H1 (cell line): ENCODE measurements at regions not wholly inside any gene's neighbourhood (a gene's known extent, or its start where the extent isn't known, plus 50 kb on each side); places are given as distances from the start of the nearest gene placed in this dataset.

Experiments used
- CTCF ChIA-PET: fragments of 300-600 bp; sonication (Branson Sonifier 250); formaldehyde crosslinking; loops from one replicate; lab custom pipeline; 2021; ENCODE audit not compliant: partially characterized antibody; lab: Charles Lee
- POLR2A ChIA-PET: fragments of 300-600 bp; sonication (Branson Sonifier 250); formaldehyde crosslinking; loops from one replicate; lab custom pipeline; 2021; ENCODE audit warnings: inconsistent platforms; ENCODE audit not compliant: partially characterized antibody; lab: Charles Lee
- DNase-seq, 2 experiments: peaks; one replicate each; pipeline versions ENCODE4 v3.0.0 to v3.0.0-alpha.2; 2010 to 2022; ENCODE audit warnings: low spot score in 2 of 2, low read depth in 1 of 2, mixed read lengths in 1 of 2
- FAIRE-seq: peaks from 2 replicates; lab custom pipeline; 2011; peaks lifted over from hg19 to GRCh38; lab: Jason Lieb, UNC
- H2AFZ ChIP-seq: 2 replicates; pipeline ENCODE4 v1.8.1; 2012; ENCODE audit warnings: low read length, inconsistent platforms
- H2AK5ac ChIP-seq: 2 replicates; pipeline ENCODE4 v1.6.1; 2013; ENCODE audit warnings: low read depth, low read length
- H2BK120ac ChIP-seq: replicated peaks from 2 replicates; pipeline ENCODE3; 2013; ENCODE audit warnings: low read depth, low read length, inconsistent platforms
- H2BK12ac ChIP-seq: 2 replicates; pipeline ENCODE4 v1.6.1; 2013; ENCODE audit warnings: low read depth, low read length
- H2BK15ac ChIP-seq: 2 replicates; pipeline ENCODE4 v1.6.1; 2013; ENCODE audit warnings: low read length
- H2BK20ac ChIP-seq: 2 replicates; pipeline ENCODE4 v1.6.1; 2013; ENCODE audit warnings: low read length
- H2BK5ac ChIP-seq: 2 replicates; pipeline ENCODE4 v1.6.1; 2013; ENCODE audit warnings: low read depth, low read length
- H3K14ac ChIP-seq: 2 replicates; pipeline ENCODE4 v1.6.1; 2013; ENCODE audit warnings: inconsistent platforms; ENCODE audit not compliant: insufficient read length
- H3K18ac ChIP-seq: 2 replicates; pipeline ENCODE4 v1.6.1; 2013; ENCODE audit warnings: low read length; ENCODE audit errors: extremely low read depth
- H3K23ac ChIP-seq: 2 replicates; pipeline ENCODE4 v1.6.1; 2013; ENCODE audit warnings: inconsistent platforms; ENCODE audit not compliant: insufficient read length
- H3K23me2 ChIP-seq: 2 replicates; pipeline ENCODE4 v1.6.1; 2013; ENCODE audit warnings: low read depth, low read length
- H3K27ac ChIP-seq: 2 replicates; pipeline ENCODE4 v1.6.1; 2011; ENCODE audit warnings: low read depth, low read length, inconsistent platforms
- H3K27me3 ChIP-seq, 4 experiments: replicated peaks in 1 of 4; 1 replicate in 1 of 4; 2 replicates in 3 of 4; pipeline versions ENCODE4 v1.6.1 to v1.8.1; 2011 to 2013; ENCODE audit warnings: low read length in 3 of 4, mild to moderate bottlenecking in 3 of 4, inconsistent platforms in 2 of 4, mixed read lengths in 2 of 4, moderate library complexity in 1 of 4; ENCODE audit not compliant: control insufficient read depth in 3 of 4, insufficient read depth in 3 of 4; ENCODE audit errors: extremely low read depth in 1 of 4
- H3K36me3 ChIP-seq, 4 experiments: 2 replicates each; pipeline versions ENCODE4 v1.6.1 to v1.8.1; 2011 to 2013; ENCODE audit warnings: mild to moderate bottlenecking in 4 of 4, low read length in 3 of 4, moderate library complexity in 2 of 4, control low read depth in 1 of 4, inconsistent platforms in 1 of 4; ENCODE audit not compliant: insufficient read depth in 4 of 4, control insufficient read depth in 2 of 4
- H3K4ac ChIP-seq: replicated peaks from 2 replicates; pipeline ENCODE3; 2013; ENCODE audit warnings: low read length, low read depth, mixed read lengths, inconsistent platforms; ENCODE audit not compliant: insufficient read length
- H3K4me1 ChIP-seq, 4 experiments: replicated peaks in 1 of 4; 1 replicate in 1 of 4; 2 replicates in 3 of 4; pipeline versions ENCODE4 v1.6.1 to v1.8.1; 2011 to 2013; ENCODE audit warnings: low read length in 3 of 4, inconsistent platforms in 2 of 4, mixed read lengths in 1 of 4; ENCODE audit not compliant: insufficient read depth in 4 of 4, control insufficient read depth in 3 of 4
- H3K4me2 ChIP-seq, 2 experiments: 2 replicates each; pipeline versions ENCODE4 v1.6.1 to v1.8.1; 2011 to 2013; ENCODE audit warnings: low read depth in 2 of 2, low read length in 2 of 2, control low read depth in 1 of 2, inconsistent platforms in 1 of 2, mild to moderate bottlenecking in 1 of 2; ENCODE audit not compliant: insufficient read depth in 1 of 2
- H3K4me3 ChIP-seq, 4 experiments: fragments of 200-600, 300-600 bp in 1 of 4; sonication (generic), shearing (Covaris generic), sonication (Bioruptor Twin) in 1 of 4; 2 replicates each; pipeline versions ENCODE4 v1.5.1 to v1.8.1; 2011 to 2016; ENCODE audit warnings: low read length in 4 of 4, low read depth in 3 of 4, control low read depth in 2 of 4, inconsistent platforms in 2 of 4, mild to moderate bottlenecking in 2 of 4, mixed read lengths in 1 of 4, moderate library complexity in 1 of 4; ENCODE audit not compliant: insufficient read depth in 2 of 4; ENCODE audit errors: extremely low read depth in 1 of 4
- H3K56ac ChIP-seq: replicated peaks from 2 replicates; pipeline ENCODE3; 2013; ENCODE audit warnings: low read depth, mild to moderate bottlenecking, mixed read lengths, low read length, inconsistent platforms; ENCODE audit not compliant: insufficient read length
- H3K79me1 ChIP-seq: 2 replicates; pipeline ENCODE4 v1.6.1; 2013; ENCODE audit warnings: low read depth, low read length, control low read depth
- H3K79me2 ChIP-seq, 2 experiments: 2 replicates each; pipeline versions ENCODE4 v1.6.1 to v1.8.1; 2012 to 2013; ENCODE audit warnings: low read length in 2 of 2, mild to moderate bottlenecking in 2 of 2, inconsistent platforms in 1 of 2; ENCODE audit not compliant: insufficient read depth in 2 of 2, control insufficient read depth in 1 of 2
- H3K9ac ChIP-seq, 4 experiments: replicated peaks in 1 of 4; 1 replicate in 1 of 4; 2 replicates in 3 of 4; pipeline versions ENCODE4 v1.6.1 to v1.8.1; 2011 to 2013; ENCODE audit warnings: low read depth in 3 of 4, low read length in 3 of 4, control low read depth in 2 of 4, mild to moderate bottlenecking in 2 of 4, moderate library complexity in 2 of 4, inconsistent platforms in 1 of 4; ENCODE audit errors: extremely low read depth in 1 of 4
- H3K9me3 ChIP-seq, 2 experiments: 2 replicates each; pipeline versions ENCODE4 v1.6.1 to v1.8.1; 2012 to 2013; ENCODE audit warnings: mild to moderate bottlenecking in 2 of 2, moderate library complexity in 2 of 2, control low read depth in 1 of 2, inconsistent platforms in 1 of 2, low read depth in 1 of 2, low read length in 1 of 2, mixed read lengths in 1 of 2; ENCODE audit not compliant: insufficient read depth in 2 of 2
- H4K20me1 ChIP-seq, 2 experiments: replicated peaks in 1 of 2; 2 replicates each; pipeline versions ENCODE3 to v1.8.1; 2011 to 2013; ENCODE audit warnings: inconsistent platforms in 2 of 2, low read length in 2 of 2, mild to moderate bottlenecking in 1 of 2; ENCODE audit not compliant: insufficient read depth in 2 of 2, control insufficient read depth in 1 of 2
- H4K5ac ChIP-seq: 2 replicates; pipeline ENCODE4 v1.6.1; 2013; ENCODE audit warnings: low read length, low read depth, mixed read lengths, inconsistent platforms; ENCODE audit not compliant: insufficient read length
- H4K8ac ChIP-seq: 2 replicates; pipeline ENCODE4 v1.8.0; 2013; ENCODE audit warnings: mild to moderate bottlenecking, moderate library complexity, low read length, inconsistent platforms; ENCODE audit not compliant: insufficient read depth; ENCODE audit errors: extremely low read depth
- H4K91ac ChIP-seq: replicated peaks from 2 replicates; pipeline ENCODE3; 2013; ENCODE audit warnings: low read length, mixed read lengths, inconsistent platforms; ENCODE audit not compliant: insufficient read length
- CEBPB ChIP-seq: IDR thresholded peaks from 2 replicates; pipeline ENCODE4 v1.6.1; 2012; ENCODE audit warnings: low read depth, low read length
- EGR1 ChIP-seq: IDR thresholded peaks from 2 replicates; pipeline ENCODE4 v1.6.1; 2011; ENCODE audit warnings: low read depth, low read length, borderline replicate concordance
- HDAC2 ChIP-seq, 2 experiments: fragments of 300-600 bp in 1 of 2; sonication (generic) in 1 of 2; IDR thresholded peaks; 2 replicates each; pipeline ENCODE4 v1.6.1; 2011 to 2012; ENCODE audit warnings: low read depth in 2 of 2, low read length in 2 of 2, mild to moderate bottlenecking in 2 of 2, moderate library complexity in 2 of 2, borderline replicate concordance in 1 of 2, inconsistent platforms in 1 of 2
- NRF1 ChIP-seq: IDR thresholded peaks from 2 replicates; pipeline ENCODE4 v1.6.1; 2011; ENCODE audit warnings: mild to moderate bottlenecking, low read depth, low read length, improper control_type of control experiment
- PHF8 ChIP-seq: fragments of 200-600 bp; sonication (generic); conservative IDR thresholded peaks from 2 replicates; pipeline ENCODE4 v1.7.1; 2012; ENCODE audit warnings: low read depth, mild to moderate bottlenecking, inconsistent platforms, low read length, moderate library complexity
- SAP30 ChIP-seq: fragments of 300-600 bp; sonication (generic); IDR thresholded peaks from 2 replicates; pipeline ENCODE4 v1.7.1; 2012; ENCODE audit warnings: low read length, moderate library complexity, mild to moderate bottlenecking, inconsistent platforms; ENCODE audit not compliant: insufficient read depth, insufficient replicate concordance
- SIN3A ChIP-seq, 2 experiments: IDR thresholded peaks in 1 of 2; conservative IDR thresholded peaks in 1 of 2; 2 replicates each; pipeline ENCODE4 v1.6.1; 2011 to 2012; ENCODE audit warnings: low read length in 2 of 2, improper control_type of control experiment in 1 of 2, low read depth in 1 of 2, mild to moderate bottlenecking in 1 of 2
- SIRT6 ChIP-seq: IDR thresholded peaks from one replicate; pipeline ENCODE4 v1.7.1; 2012; ENCODE audit warnings: low read length, inconsistent platforms
- SRF ChIP-seq: IDR thresholded peaks from 2 replicates; pipeline ENCODE4 v1.6.1; 2011; ENCODE audit warnings: mild to moderate bottlenecking, low read depth, low read length, moderate library complexity
- ZNF274 ChIP-seq: IDR thresholded peaks from 2 replicates; pipeline ENCODE4 v1.7.0; 2012; ENCODE audit warnings: low read length, borderline replicate concordance; ENCODE audit errors: extremely low read depth
- WGBS, 2 experiments: shearing (Covaris generic) in 1 of 2; methylation state at CpG; one replicate each; pipeline versions ENCODE4 v1.1.6 to v1.1.7; 2013 to 2015; ENCODE audit warnings: low lambda C conversion rate in 2 of 2, mixed read lengths in 2 of 2, inconsistent platforms in 1 of 2, low coverage in 1 of 2, missing lambda C conversion rate in 1 of 2; ENCODE audit not compliant: insufficient replicate concordance in 2 of 2, insufficient coverage in 1 of 2, insufficient read length in 1 of 2; ENCODE audit errors: extremely low coverage in 1 of 2, missing lambda C conversion rate in 1 of 2; 5-methylcytosine and 5-hydroxymethylcytosine counted together

DNA sequence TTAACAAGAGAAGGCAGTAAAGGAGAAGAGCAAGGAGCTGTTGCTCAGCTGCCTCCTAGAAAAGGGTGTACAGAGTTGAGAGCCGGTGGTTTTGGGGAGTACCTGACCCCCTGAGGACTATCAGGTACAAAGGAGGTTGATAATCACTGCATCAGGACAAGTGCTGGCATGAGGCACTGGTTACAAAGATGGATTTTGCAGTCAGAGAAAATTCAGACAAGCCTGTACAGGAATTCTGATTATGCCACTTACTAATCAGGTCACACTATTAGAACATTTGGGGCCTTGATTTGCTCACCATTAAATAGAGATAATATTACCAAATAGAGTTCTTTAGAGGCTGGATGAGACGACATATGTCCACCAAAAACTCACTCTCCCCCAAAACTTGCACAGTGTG lies 450.9 kb upstream of the TMPO start:
- Histone ChIP-seq H3K18ac (no peak overlapping the region), H3K36me3 (no peaks in the 10 kb centered on the region), H3K4me2 (no peak overlapping the region), H3K79me2 (no peaks in the 10 kb centered on the region), H2BK20ac (no peak overlapping the region), H3K14ac (no peak overlapping the region), H3K79me1 (no peaks in the 10 kb centered on the region; the same call in 1 of the 2 replicates), H3K4me3 (no peak overlapping the region), H4K20me1 (no peaks in the 10 kb centered on the region), H3K9me3 (no peaks in the 10 kb centered on the region), H3K23ac (no peak overlapping the region), H3K4me1 (no peaks in the 10 kb centered on the region)
- 94% methylated on average over 2 of the region's 2 CpGs; no CpG with 5 or more reads in 1 of the 2 experiments for WGBS, 2 experiments
- DNase-seq, result no peak
- CTCF ChIA-PET, result no interaction called here
- no peak for TF ChIP-seq NRF1
- TF ChIP-seq EGR1, result no peak
- no peak for TF ChIP-seq HDAC2 (IDR thresholded peaks at IDR 0.05; ENCODE audit: borderline replicate concordance in 1 of 2, low read depth in 2 of 2, low read length in 2 of 2)
- TF ChIP-seq ZNF274, result no peak
- no peak for TF ChIP-seq SIN3A (conservative IDR thresholded peaks at IDR 0.05 in 1 of 2, IDR thresholded peaks at IDR 0.05 in 1 of 2; ENCODE audit: low read depth in 1 of 2, low read length in 2 of 2)
- TF ChIP-seq SAP30, result no peak
- TF ChIP-seq PHF8, result no peak
- TF ChIP-seq SRF, result no peak
- TF ChIP-seq CEBPB, result no peak
- no peak for TF ChIP-seq SIRT6
- TF ChIP-seq, all 59 proteins: peak for 0
- no peak overlapping the region for H2BK5ac ChIP-seq
- FAIRE-seq, result no peak
- no peak overlapping the region for H2BK15ac ChIP-seq
- no peak overlapping the region for H3K9ac ChIP-seq
- no peak overlapping the region for H2BK120ac ChIP-seq
- H4K8ac ChIP-seq, result no peak overlapping the region
- no peak overlapping the region for H2BK12ac ChIP-seq
- no peak overlapping the region for H3K4ac ChIP-seq
- H3K56ac ChIP-seq, result no peak overlapping the region
- H3K27ac ChIP-seq, result no peak overlapping the region
- POLR2A ChIA-PET, result no interaction called here
- no peak overlapping the region for H2AK5ac ChIP-seq
- H4K5ac ChIP-seq, result no peak overlapping the region
- H2AFZ ChIP-seq, result no peak overlapping the region
- H4K91ac ChIP-seq, result no peak overlapping the region
- H3K23me2 ChIP-seq, result no peaks in the 10 kb centered on the region
- H3K27me3 ChIP-seq, result no peaks in the 10 kb centered on the region
